ENCODE measurements at regions not wholly inside any gene's neighbourhood (a gene's known extent, or its start where the extent isn't known, plus 50 kb on each side); places are given as distances from the start of the nearest gene placed in this dataset.

- Histone ChIP-seq H3K9me3 (ENCODE audit: control insufficient read depth, low read length) (no peaks in the 10 kb centered on the region), H3K27ac (ENCODE audit: insufficient read depth, low read depth, low read length, poor library complexity, severe bottlenecking) (no peak overlapping the region), H3K4me3 (ENCODE audit: insufficient read depth, low read depth, low read length) (no peak overlapping the region), H3K27me3 (ENCODE audit: control insufficient read depth, insufficient read depth, low read length, poor library complexity, severe bottlenecking) (peaks cover 12% of the 10 kb centered on the region), H3K36me3 (ENCODE audit: control insufficient read depth, insufficient read depth, low read length) (no peaks in the 10 kb centered on the region), H3K4me1 (ENCODE audit: control insufficient read depth, insufficient read depth, low read length) (peaks cover 3% of the 10 kb centered on the region)
- 74 to 78% methylated on average over 3 to 4 of the region's 4 CpGs for WGBS, 2 experiments
Measured at GRCh38 chr4:24476282-24476681, 108.1 kb downstream of the DHX15 start.

- 77 to 82% methylated on average over 3 of the region's 3 CpGs for WGBS, 2 experiments
- no peaks in the 10 kb centered on the region for H3K9me3 ChIP-seq (ENCODE audit: control insufficient read depth, low read length)
Measured at GRCh38 chr4:24475756-24476155, 108.6 kb downstream of the DHX15 start.

GRCh38 chr4:24473309-24473721 lies 111.0 kb downstream of the DHX15 start:
- peak overlapping the region; percentile 39 for H3K4me3 ChIP-seq (ENCODE audit: insufficient read depth, low read depth, low read length)
- no peak overlapping the region for H3K27ac ChIP-seq (ENCODE audit: insufficient read depth, low read depth, low read length, poor library complexity, severe bottlenecking)
- 3% methylated on average over 13 of the region's 13 CpGs for WGBS, 2 experiments
- H3K9me3 ChIP-seq (ENCODE audit: control insufficient read depth, low read length) = no peaks in the 10 kb centered on the region
- no peaks in the 10 kb centered on the region for H3K36me3 ChIP-seq (ENCODE audit: control insufficient read depth, insufficient read depth, low read length)
- H3K27me3 ChIP-seq (ENCODE audit: control insufficient read depth, insufficient read depth, low read length, poor library complexity, severe bottlenecking) = peaks cover 42% of the 10 kb centered on the region
- peaks cover 11% of the 10 kb centered on the region for H3K4me1 ChIP-seq (ENCODE audit: control insufficient read depth, insufficient read depth, low read length)

More at GRCh38 chr4:24475756-24476155, 108.6 kb downstream of the DHX15 start:
- peaks cover 3% of the 10 kb centered on the region for H3K4me1 ChIP-seq (ENCODE audit: control insufficient read depth, insufficient read depth, low read length)
- H3K27ac ChIP-seq (ENCODE audit: insufficient read depth, low read depth, low read length, poor library complexity, severe bottlenecking) = no peak overlapping the region
- no peaks in the 10 kb centered on the region for H3K36me3 ChIP-seq (ENCODE audit: control insufficient read depth, insufficient read depth, low read length)
- peaks cover 18% of the 10 kb centered on the region for H3K27me3 ChIP-seq (ENCODE audit: control insufficient read depth, insufficient read depth, low read length, poor library complexity, severe bottlenecking)
- H3K4me3 ChIP-seq (ENCODE audit: insufficient read depth, low read depth, low read length) = no peak overlapping the region

- Histone ChIP-seq H3K36me3 (ENCODE audit: control insufficient read depth, insufficient read depth, low read length) (no peaks in the 10 kb centered on the region), H3K27me3 (ENCODE audit: control insufficient read depth, insufficient read depth, low read length, poor library complexity, severe bottlenecking) (peaks cover 48% of the 10 kb centered on the region), H3K4me1 (ENCODE audit: control insufficient read depth, insufficient read depth, low read length) (peaks cover 11% of the 10 kb centered on the region), H3K9me3 (ENCODE audit: control insufficient read depth, low read length) (no peaks in the 10 kb centered on the region), H3K4me3 (ENCODE audit: insufficient read depth, low read depth, low read length) (peak overlapping the region; percentile 39), H3K27ac (ENCODE audit: insufficient read depth, low read depth, low read length, poor library complexity, severe bottlenecking) (no peak overlapping the region)
- 0 to 1% methylated on average over 91 to 93 of the region's 93 CpGs for WGBS, 2 experiments
Measured at GRCh38 chr4:24472514-24473308, 111.6 kb downstream of the DHX15 start.

- Histone ChIP-seq H3K27me3 (ENCODE audit: control insufficient read depth, insufficient read depth, low read length, poor library complexity, severe bottlenecking) (peaks cover 49% of the 10 kb centered on the region), H3K9me3 (ENCODE audit: control insufficient read depth, low read length) (no peaks in the 10 kb centered on the region)
- 0% methylated on average over 9 to 18 of the region's 21 CpGs for WGBS, 2 experiments
Measured at GRCh38 chr4:24472161-24472510, 112.2 kb downstream of the DHX15 start.

GRCh38 chr4:24471486-24472160 lies 112.7 kb downstream of the DHX15 start:
- WGBS, 2 experiments = 1% methylated on average over 50 of the region's 50 CpGs
- Histone ChIP-seq H3K9me3 (ENCODE audit: control insufficient read depth, low read length) (no peaks in the 10 kb centered on the region), H3K4me3 (ENCODE audit: insufficient read depth, low read depth, low read length) (peak overlapping the region; percentile 39), H3K27ac (ENCODE audit: insufficient read depth, low read depth, low read length, poor library complexity, severe bottlenecking) (no peak overlapping the region), H3K4me1 (ENCODE audit: control insufficient read depth, insufficient read depth, low read length) (peaks cover 11% of the 10 kb centered on the region), H3K27me3 (ENCODE audit: control insufficient read depth, insufficient read depth, low read length, poor library complexity, severe bottlenecking) (peaks cover 49% of the 10 kb centered on the region), H3K36me3 (ENCODE audit: control insufficient read depth, insufficient read depth, low read length) (no peaks in the 10 kb centered on the region)

More at GRCh38 chr4:24472161-24472510, 112.2 kb downstream of the DHX15 start:
- Histone ChIP-seq H3K36me3 (ENCODE audit: control insufficient read depth, insufficient read depth, low read length) (no peaks in the 10 kb centered on the region), H3K4me3 (ENCODE audit: insufficient read depth, low read depth, low read length) (peak overlapping the region; percentile 39), H3K4me1 (ENCODE audit: control insufficient read depth, insufficient read depth, low read length) (peaks cover 11% of the 10 kb centered on the region), H3K27ac (ENCODE audit: insufficient read depth, low read depth, low read length, poor library complexity, severe bottlenecking) (no peak overlapping the region)

- no peak overlapping the region for H3K27ac ChIP-seq (ENCODE audit: insufficient read depth, low read depth, low read length, poor library complexity, severe bottlenecking)
Measured at GRCh38 chr4:24470666-24471485, 113.5 kb downstream of the DHX15 start.

GRCh38 chr4:24468071-24468470 lies 116.3 kb downstream of the DHX15 start:
- H3K4me3 ChIP-seq (ENCODE audit: insufficient read depth, low read depth, low read length) = no peak overlapping the region
- no peaks in the 10 kb centered on the region for H3K9me3 ChIP-seq (ENCODE audit: control insufficient read depth, low read length)
- H3K27ac ChIP-seq (ENCODE audit: insufficient read depth, low read depth, low read length, poor library complexity, severe bottlenecking) = no peak overlapping the region
- peaks cover 11% of the 10 kb centered on the region for H3K4me1 ChIP-seq (ENCODE audit: control insufficient read depth, insufficient read depth, low read length)
- 87 to 93% methylated on average over 5 of the region's 5 CpGs for WGBS, 2 experiments
- no peaks in the 10 kb centered on the region for H3K36me3 ChIP-seq (ENCODE audit: control insufficient read depth, insufficient read depth, low read length)
- H3K27me3 ChIP-seq (ENCODE audit: control insufficient read depth, insufficient read depth, low read length, poor library complexity, severe bottlenecking) = peaks cover 49% of the 10 kb centered on the region

More at GRCh38 chr4:24470666-24471485, 113.5 kb downstream of the DHX15 start:
- Histone ChIP-seq H3K4me3 (ENCODE audit: insufficient read depth, low read depth, low read length) (peak overlapping the region; percentile 39), H3K9me3 (ENCODE audit: control insufficient read depth, low read length) (no peaks in the 10 kb centered on the region), H3K4me1 (ENCODE audit: control insufficient read depth, insufficient read depth, low read length) (peaks cover 11% of the 10 kb centered on the region), H3K27me3 (ENCODE audit: control insufficient read depth, insufficient read depth, low read length, poor library complexity, severe bottlenecking) (peaks cover 49% of the 10 kb centered on the region), H3K36me3 (ENCODE audit: control insufficient read depth, insufficient read depth, low read length) (no peaks in the 10 kb centered on the region)
- 0% methylated on average over 90 of the region's 90 CpGs for WGBS, 2 experiments

- Histone ChIP-seq H3K27ac (ENCODE audit: insufficient read depth, low read depth, low read length, poor library complexity, severe bottlenecking) (no peak overlapping the region), H3K4me1 (ENCODE audit: control insufficient read depth, insufficient read depth, low read length) (peaks cover 7% of the 10 kb centered on the region), H3K36me3 (ENCODE audit: control insufficient read depth, insufficient read depth, low read length) (no peaks in the 10 kb centered on the region), H3K9me3 (ENCODE audit: control insufficient read depth, low read length) (no peaks in the 10 kb centered on the region), H3K27me3 (ENCODE audit: control insufficient read depth, insufficient read depth, low read length, poor library complexity, severe bottlenecking) (peaks cover 20% of the 10 kb centered on the region), H3K4me3 (ENCODE audit: insufficient read depth, low read depth, low read length) (no peak overlapping the region)
- 88 to 93% methylated on average over 7 of the region's 7 CpGs for WGBS, 2 experiments
Measured at GRCh38 chr4:24464566-24464965, 119.8 kb downstream of the DHX15 start.

GRCh38 chr4:24456431-24456830 lies 127.9 kb downstream of the DHX15 start:
- Histone ChIP-seq H3K27ac (ENCODE audit: insufficient read depth, low read depth, low read length, poor library complexity, severe bottlenecking) (no peak overlapping the region), H3K4me1 (ENCODE audit: control insufficient read depth, insufficient read depth, low read length) (no peaks in the 10 kb centered on the region), H3K27me3 (ENCODE audit: control insufficient read depth, insufficient read depth, low read length, poor library complexity, severe bottlenecking) (no peaks in the 10 kb centered on the region), H3K9me3 (ENCODE audit: control insufficient read depth, low read length) (no peaks in the 10 kb centered on the region), H3K36me3 (ENCODE audit: control insufficient read depth, insufficient read depth, low read length) (no peaks in the 10 kb centered on the region), H3K4me3 (ENCODE audit: insufficient read depth, low read depth, low read length) (no peak overlapping the region)
- WGBS, 2 experiments = 92 to 98% methylated on average over 2 of the region's 2 CpGs

Data from ectodermal cell (in vitro differentiated cells).